ENCODE measurements at regions not wholly inside any gene's neighbourhood (a gene's known extent, or its start where the extent isn't known, plus 50 kb on each side); places are given as distances from the start of the nearest gene placed in this dataset.

DNA sequence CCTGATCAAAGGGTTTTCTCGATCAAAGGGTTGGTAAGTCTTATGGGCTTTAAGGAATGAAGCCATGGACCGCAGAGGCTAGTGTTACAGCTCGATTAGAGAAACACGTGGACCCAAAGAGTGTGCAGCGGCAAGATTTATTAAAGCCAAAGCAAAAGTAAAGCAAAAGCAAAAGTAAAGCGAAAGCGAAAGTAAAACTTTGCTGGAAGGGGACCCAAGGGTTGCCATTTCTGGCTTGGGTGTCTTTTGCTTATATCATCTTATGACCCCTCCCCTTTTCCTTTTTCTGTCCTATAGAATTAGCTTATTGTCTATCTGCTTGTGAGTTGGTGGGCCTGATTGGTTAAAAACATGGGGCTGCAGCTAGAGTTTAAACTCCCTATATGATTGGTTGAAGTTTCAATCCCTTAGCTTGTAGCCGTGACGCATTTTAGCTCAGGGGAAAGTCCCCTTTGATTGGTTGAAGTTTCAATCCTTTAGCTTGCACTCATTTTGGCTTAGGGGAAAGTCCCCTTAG lies 957.0 kb downstream of the AMY1C start:
- H3K27me3 ChIP-seq (ENCODE audit: control insufficient read depth in 4 of 4, insufficient read depth in 4 of 4, low read length in 3 of 4), result no peaks in the 10 kb centered on the region
- H3K36me3 ChIP-seq (ENCODE audit: control insufficient read depth in 4 of 4, insufficient read depth in 3 of 4, low read depth in 1 of 4, low read length in 3 of 4), result no peaks in the 10 kb centered on the region
- peaks cover 0 to 3% (median 1%) of the 10 kb centered on the region in 4 donors for H3K9me3 ChIP-seq (ENCODE audit: control insufficient read depth in 4 of 4, low read length in 3 of 4)
- no peak overlapping the region for H3K27ac ChIP-seq (ENCODE audit: low read depth in 1 of 2, low read length in 2 of 2)
- H3K9ac ChIP-seq (ENCODE audit: low read depth in 1 of 2, low read length in 2 of 2), result no peak overlapping the region
- no peak for DNase-seq (ENCODE audit: low spot score)
- H3K4me1 ChIP-seq (ENCODE audit: control insufficient read depth in 4 of 4, insufficient read depth in 4 of 4, low read length in 3 of 4), result no peaks in the 10 kb centered on the region
- TF ChIP-seq, protein P1, sequence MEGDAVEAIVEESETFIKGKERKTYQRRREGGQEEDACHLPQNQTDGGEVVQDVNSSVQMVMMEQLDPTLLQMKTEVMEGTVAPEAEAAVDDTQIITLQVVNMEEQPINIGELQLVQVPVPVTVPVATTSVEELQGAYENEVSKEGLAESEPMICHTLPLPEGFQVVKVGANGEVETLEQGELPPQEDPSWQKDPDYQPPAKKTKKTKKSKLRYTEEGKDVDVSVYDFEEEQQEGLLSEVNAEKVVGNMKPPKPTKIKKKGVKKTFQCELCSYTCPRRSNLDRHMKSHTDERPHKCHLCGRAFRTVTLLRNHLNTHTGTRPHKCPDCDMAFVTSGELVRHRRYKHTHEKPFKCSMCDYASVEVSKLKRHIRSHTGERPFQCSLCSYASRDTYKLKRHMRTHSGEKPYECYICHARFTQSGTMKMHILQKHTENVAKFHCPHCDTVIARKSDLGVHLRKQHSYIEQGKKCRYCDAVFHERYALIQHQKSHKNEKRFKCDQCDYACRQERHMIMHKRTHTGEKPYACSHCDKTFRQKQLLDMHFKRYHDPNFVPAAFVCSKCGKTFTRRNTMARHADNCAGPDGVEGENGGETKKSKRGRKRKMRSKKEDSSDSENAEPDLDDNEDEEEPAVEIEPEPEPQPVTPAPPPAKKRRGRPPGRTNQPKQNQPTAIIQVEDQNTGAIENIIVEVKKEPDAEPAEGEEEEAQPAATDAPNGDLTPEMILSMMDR (IDR thresholded peaks at IDR 0.05; ENCODE audit: low read depth, low read length, missing input control), result no peak
- TF ChIP-seq RAD21 (IDR thresholded peaks at IDR 0.05) (no peak), SP1 (IDR thresholded peaks at IDR 0.05) (no peak), HNF4G (IDR thresholded peaks at IDR 0.05) (no peak), TAF1 (conservative IDR thresholded peaks at IDR 0.05) (no peak), HNF4A (conservative IDR thresholded peaks at IDR 0.05) (no peak), JUND (IDR thresholded peaks at IDR 0.05) (no peak), GABPA (IDR thresholded peaks at IDR 0.05 in 1 of 2, conservative IDR thresholded peaks at IDR 0.05 in 1 of 2) (no peak), RXRA (IDR thresholded peaks at IDR 0.05) (no peak), FOXA2 (IDR thresholded peaks at IDR 0.05) (no peak), NR2F2 (IDR thresholded peaks at IDR 0.05) (no peak), YY1 (IDR thresholded peaks at IDR 0.05) (no peak), FOXA1 (IDR thresholded peaks at IDR 0.05) (no peak), EGR1 (IDR thresholded peaks at IDR 0.05; ENCODE audit: low read depth in 2 of 2) (no peak)
- TF ChIP-seq, protein P2, sequence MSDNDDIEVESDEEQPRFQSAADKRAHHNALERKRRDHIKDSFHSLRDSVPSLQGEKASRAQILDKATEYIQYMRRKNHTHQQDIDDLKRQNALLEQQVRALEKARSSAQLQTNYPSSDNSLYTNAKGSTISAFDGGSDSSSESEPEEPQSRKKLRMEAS (IDR thresholded peaks at IDR 0.05), result no peak
- TF ChIP-seq, protein P3, sequence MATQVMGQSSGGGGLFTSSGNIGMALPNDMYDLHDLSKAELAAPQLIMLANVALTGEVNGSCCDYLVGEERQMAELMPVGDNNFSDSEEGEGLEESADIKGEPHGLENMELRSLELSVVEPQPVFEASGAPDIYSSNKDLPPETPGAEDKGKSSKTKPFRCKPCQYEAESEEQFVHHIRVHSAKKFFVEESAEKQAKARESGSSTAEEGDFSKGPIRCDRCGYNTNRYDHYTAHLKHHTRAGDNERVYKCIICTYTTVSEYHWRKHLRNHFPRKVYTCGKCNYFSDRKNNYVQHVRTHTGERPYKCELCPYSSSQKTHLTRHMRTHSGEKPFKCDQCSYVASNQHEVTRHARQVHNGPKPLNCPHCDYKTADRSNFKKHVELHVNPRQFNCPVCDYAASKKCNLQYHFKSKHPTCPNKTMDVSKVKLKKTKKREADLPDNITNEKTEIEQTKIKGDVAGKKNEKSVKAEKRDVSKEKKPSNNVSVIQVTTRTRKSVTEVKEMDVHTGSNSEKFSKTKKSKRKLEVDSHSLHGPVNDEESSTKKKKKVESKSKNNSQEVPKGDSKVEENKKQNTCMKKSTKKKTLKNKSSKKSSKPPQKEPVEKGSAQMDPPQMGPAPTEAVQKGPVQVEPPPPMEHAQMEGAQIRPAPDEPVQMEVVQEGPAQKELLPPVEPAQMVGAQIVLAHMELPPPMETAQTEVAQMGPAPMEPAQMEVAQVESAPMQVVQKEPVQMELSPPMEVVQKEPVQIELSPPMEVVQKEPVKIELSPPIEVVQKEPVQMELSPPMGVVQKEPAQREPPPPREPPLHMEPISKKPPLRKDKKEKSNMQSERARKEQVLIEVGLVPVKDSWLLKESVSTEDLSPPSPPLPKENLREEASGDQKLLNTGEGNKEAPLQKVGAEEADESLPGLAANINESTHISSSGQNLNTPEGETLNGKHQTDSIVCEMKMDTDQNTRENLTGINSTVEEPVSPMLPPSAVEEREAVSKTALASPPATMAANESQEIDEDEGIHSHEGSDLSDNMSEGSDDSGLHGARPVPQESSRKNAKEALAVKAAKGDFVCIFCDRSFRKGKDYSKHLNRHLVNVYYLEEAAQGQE (IDR thresholded peaks at IDR 0.05), result no peak
- TF ChIP-seq, protein P4, sequence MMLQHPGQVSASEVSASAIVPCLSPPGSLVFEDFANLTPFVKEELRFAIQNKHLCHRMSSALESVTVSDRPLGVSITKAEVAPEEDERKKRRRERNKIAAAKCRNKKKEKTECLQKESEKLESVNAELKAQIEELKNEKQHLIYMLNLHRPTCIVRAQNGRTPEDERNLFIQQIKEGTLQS (IDR thresholded peaks at IDR 0.05), result no peak
- WGBS, result 90% methylated on average over 9 of the region's 9 CpGs
- H3K4me3 ChIP-seq (ENCODE audit: low read depth in 1 of 3, low read length in 3 of 3), result no peak overlapping the region

DNA sequence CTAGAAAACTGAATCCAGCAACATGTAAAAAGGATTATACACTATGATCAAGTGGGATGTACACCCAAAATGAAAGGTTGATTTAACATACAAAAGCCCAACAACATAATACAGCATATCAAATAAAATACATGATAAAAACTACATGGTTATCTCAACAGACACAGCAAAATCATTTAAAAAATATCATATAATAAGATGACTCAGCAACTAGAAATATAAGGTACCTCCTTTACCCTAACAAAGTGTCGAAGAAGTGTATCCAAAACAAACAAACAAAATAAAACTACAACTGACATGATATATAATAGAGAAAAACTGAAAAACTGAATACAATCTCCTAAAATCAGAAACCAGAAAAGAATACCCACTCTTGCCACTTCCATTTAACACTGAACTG lies 969.1 kb downstream of the AMY1C start:
- no peaks in the 10 kb centered on the region for H3K36me3 ChIP-seq (ENCODE audit: control insufficient read depth in 4 of 4, insufficient read depth in 3 of 4, low read depth in 1 of 4, low read length in 3 of 4)
- TF ChIP-seq, protein P4 (IDR thresholded peaks at IDR 0.05), result no peak
- no peak for TF ChIP-seq TAF1 (conservative IDR thresholded peaks at IDR 0.05)
- H3K9ac ChIP-seq (ENCODE audit: low read depth in 1 of 2, low read length in 2 of 2), result no peak overlapping the region
- 80% methylated on average over 1 of the region's 1 CpG for WGBS
- no peaks in the 10 kb centered on the region for H3K4me1 ChIP-seq (ENCODE audit: control insufficient read depth in 4 of 4, insufficient read depth in 4 of 4, low read length in 3 of 4)
- H3K9me3 ChIP-seq (ENCODE audit: control insufficient read depth in 4 of 4, low read length in 3 of 4), result no peaks in the 10 kb centered on the region
- H3K4me3 ChIP-seq (ENCODE audit: low read depth in 1 of 3, low read length in 3 of 3), result no peak overlapping the region
- no peaks in the 10 kb centered on the region for H3K27me3 ChIP-seq (ENCODE audit: control insufficient read depth in 4 of 4, insufficient read depth in 4 of 4, low read length in 3 of 4)
- no peak for DNase-seq (ENCODE audit: low spot score)
- no peak overlapping the region for H3K27ac ChIP-seq (ENCODE audit: low read depth in 1 of 2, low read length in 2 of 2)

Data from liver (tissue), 8 donors.